Ovary (tissue), 7 donors: ENCODE measurements at regions not wholly inside any gene's neighbourhood (a gene's known extent, or its start where the extent isn't known, plus 50 kb on each side); places are given as distances from the start of the nearest gene placed in this dataset.
"Not testable (repeated sequence)": the region's sequence is repeated elsewhere in the genome, so short reads cannot be mapped to it uniquely, and the experiment has no call there.

ENCODE experiments used
- DNase-seq, 5 donors: peaks; one replicate each; pipeline ENCODE4 v3.0.0-alpha.2; 2019 to 2020
- H3K27ac ChIP-seq, 2 donors: fragments of 200-600 bp; one replicate each; pipeline versions ENCODE4 v1.5.1 to v1.8.0; 2019 to 2022
- H3K27me3 ChIP-seq: fragments of 200-600 bp; one replicate; pipeline ENCODE4 v1.8.0; 2022
- H3K36me3 ChIP-seq: fragments of 200-600 bp; sonication (generic); one replicate; pipeline ENCODE4 v1.5.1; 2019
- H3K4me1 ChIP-seq: one replicate; pipeline ENCODE4 v1.8.1; 2013; ENCODE audit warnings: mild to moderate bottlenecking, moderate library complexity; ENCODE audit not compliant: insufficient read depth
- H3K4me3 ChIP-seq: fragments of 200-600 bp; sonication (generic); one replicate; pipeline ENCODE4 v1.5.1; 2017
- H3K9me3 ChIP-seq, 2 donors: fragments of 200-600 bp in 1 of 2; sonication (generic) in 1 of 2; one replicate each; pipeline versions ENCODE4 v1.5.1 to v1.8.1; 2013 to 2019; ENCODE audit warnings: mild to moderate bottlenecking in 1 of 2, moderate library complexity in 1 of 2
- WGBS, 3 donors: extraction: QIAGEN DNeasy Blood & Tissue Kit in 1 of 3; methylation state at CpG; one replicate each; pipeline versions ENCODE4 v1.1.5 to v1.1.7; 2013 to 2017; 5-methylcytosine and 5-hydroxymethylcytosine counted together
- intact Hi-C, 4 donors: fragments of 100-400 bp; cut with DNase I; formaldehyde crosslinking; loops; one replicate each; pipeline versions ENCODE4 v1.11.0 to v1.15.1; 2022 to 2023
- donor health status: DM: no; HTN: no; CAD: no; lungs with moderate emphysema.
- donor health status: DM: no; HTN: no; CAD: no.
- donor health status: Bipolar disorder and iron deficiency.
- donor health status: DM: no; HTN: no; CAD: no.
- donor health status: DM: yes; HTN: yes; CAD: no.

GRCh38 chr15:21357056-21357455, 83.2 kb downstream of the POTEB3 start:
- H3K27ac ChIP-seq: not testable (repeated sequence)
- WGBS, 3 donors: 82 to 84% methylated on average over 3 to 4 of the region's 6 CpGs; no CpG with 5 or more reads in 1 of the 3 donors

GRCh38 chr15:21355944-21356343, 84.4 kb downstream of the POTEB3 start:
- H3K36me3 ChIP-seq, H3K4me1 ChIP-seq, H3K4me3 ChIP-seq, H3K27me3 ChIP-seq, H3K27ac ChIP-seq, H3K9me3 ChIP-seq, intact Hi-C loops, DNase-seq: not testable (repeated sequence)
- whole genome bisulfite sequencing, 3 donors: 52 to 95% methylated on average over 3 of the region's 6 CpGs; no CpG with 5 or more reads in 1 of the 3 donors

More at GRCh38 chr15:21357056-21357455, 83.2 kb downstream of the POTEB3 start:
- DNase-seq: peak in 1 of 5 donors; percentile 12
- H3K4me1 ChIP-seq, H3K36me3 ChIP-seq, intact Hi-C loops, H3K9me3 ChIP-seq, H3K27me3 ChIP-seq, H3K4me3 ChIP-seq: not testable (repeated sequence)

GRCh38 chr15:21354597-21354996, 85.7 kb downstream of the POTEB3 start:
- H3K4me3 ChIP-seq, H3K36me3 ChIP-seq, H3K9me3 ChIP-seq, H3K4me1 ChIP-seq, DNase-seq, H3K27ac ChIP-seq, H3K27me3 ChIP-seq, intact Hi-C loops: not testable (repeated sequence)
- WGBS, 3 donors: 49% methylated on average over 3 of the region's 20 CpGs; no CpG with 5 or more reads in 2 of the 3 donors

- H3K36me3 ChIP-seq, H3K9me3 ChIP-seq, H3K4me1 ChIP-seq, H3K27ac ChIP-seq, H3K27me3 ChIP-seq, H3K4me3 ChIP-seq, intact Hi-C loops, DNase-seq: not testable (repeated sequence)
- WGBS, 3 donors: no CpG with 5 or more reads among the region's 40 CpGs
These were observed 87.5 kb downstream of the POTEB3 start for GRCh38 chr15:21352670-21353318.

GRCh38 chr15:21344960-21345359, 95.3 kb downstream of the POTEB3 start:
- H3K9me3 ChIP-seq, H3K4me3 ChIP-seq, H3K27ac ChIP-seq, H3K27me3 ChIP-seq, H3K4me1 ChIP-seq, intact Hi-C loops, H3K36me3 ChIP-seq: not testable (repeated sequence)
- WGBS, 3 donors: 12% methylated on average over 27 of the region's 47 CpGs; no CpG with 5 or more reads in 2 of the 3 donors
- DNase-seq: peak in 1 of 5 donors; percentile 31

- H3K27ac ChIP-seq, H3K36me3 ChIP-seq, intact Hi-C loops, H3K4me1 ChIP-seq, DNase-seq, H3K4me3 ChIP-seq, H3K9me3 ChIP-seq, H3K27me3 ChIP-seq: not testable (repeated sequence)
- WGBS, 3 donors: no CpG with 5 or more reads among the region's 41 CpGs
These were observed 95.8 kb downstream of the POTEB3 start for GRCh38 chr15:21344500-21344899.

GRCh38 chr15:21337028-21337427, 103.3 kb downstream of the POTEB3 start:
- DNase-seq, H3K9me3 ChIP-seq, intact Hi-C loops, H3K4me1 ChIP-seq, H3K36me3 ChIP-seq, H3K4me3 ChIP-seq, H3K27me3 ChIP-seq, H3K27ac ChIP-seq: not testable (repeated sequence)
- no CpG with 5 or more reads among the region's 2 CpGs for WGBS, 3 donors

GRCh38 chr15:21324720-21325460, 115.4 kb downstream of the POTEB3 start:
- intact Hi-C loops: not testable (repeated sequence)
- WGBS, 3 donors: 36 to 60% (median 38%) methylated on average over 7 to 22 of the region's 68 CpGs

GRCh38 chr15:21284353-21284752, 155.9 kb downstream of the POTEB3 start:
- H3K27ac ChIP-seq, H3K27me3 ChIP-seq, H3K9me3 ChIP-seq, intact Hi-C loops, H3K4me3 ChIP-seq, DNase-seq, H3K36me3 ChIP-seq, H3K4me1 ChIP-seq: not testable (repeated sequence)
- WGBS, 3 donors: 4 to 33% (median 8%) methylated on average over 1 of the region's 2 CpGs

More at GRCh38 chr15:21324720-21325460, 115.4 kb downstream of the POTEB3 start:
- H3K27me3 ChIP-seq, H3K27ac ChIP-seq, H3K9me3 ChIP-seq, H3K4me1 ChIP-seq, H3K4me3 ChIP-seq, H3K36me3 ChIP-seq: not testable (repeated sequence)
- peak; percentile 11 to 48 (median 26) for DNase-seq

- H3K36me3 ChIP-seq, H3K4me1 ChIP-seq, DNase-seq, H3K9me3 ChIP-seq, intact Hi-C loops, H3K27me3 ChIP-seq, H3K4me3 ChIP-seq, H3K27ac ChIP-seq: not testable (repeated sequence)
- no CpG with 5 or more reads among the region's 1 CpG for WGBS, 3 donors
These were observed 157.1 kb downstream of the POTEB3 start for GRCh38 chr15:21283210-21283609.

GRCh38 chr15:21280272-21280671, 160.0 kb downstream of the POTEB3 start:
- H3K9me3 ChIP-seq, H3K4me3 ChIP-seq, H3K27me3 ChIP-seq, DNase-seq, H3K36me3 ChIP-seq, intact Hi-C loops, H3K27ac ChIP-seq, H3K4me1 ChIP-seq: not testable (repeated sequence)
- no CpG with 5 or more reads among the region's 3 CpGs for WGBS, 3 donors
